Aorta (tissue), 5 donors: ENCODE measurements at regions not wholly inside any gene's neighbourhood (a gene's known extent, or its start where the extent isn't known, plus 50 kb on each side); places are given as distances from the start of the nearest gene placed in this dataset.

Source experiments
- ATAC-seq: fragments of 200-7000 bp; cut with Tn5 transposase; one replicate; pipeline ENCODE4 v1.9.1; 2022; ENCODE audit warnings: moderate library complexity; ENCODE audit not compliant: low FRiP score
- DNase-seq, 2 donors: peaks; one replicate each; pipeline ENCODE4 v3.0.0-alpha.2; 2020
- H3K27ac ChIP-seq, 2 donors: one replicate each; pipeline ENCODE4 v1.5.1; 2013; ENCODE audit warnings: low read length in 2 of 2, mild to moderate bottlenecking in 2 of 2, moderate library complexity in 2 of 2, control low read depth in 1 of 2, inconsistent platforms in 1 of 2, low read depth in 1 of 2
- H3K27me3 ChIP-seq, 2 donors: one replicate each; pipeline ENCODE4 v1.6.1; 2013; ENCODE audit warnings: control low read depth in 1 of 2, low read length in 1 of 2, mild to moderate bottlenecking in 1 of 2, moderate library complexity in 1 of 2; ENCODE audit not compliant: insufficient read depth in 2 of 2, control insufficient read depth in 1 of 2
- H3K36me3 ChIP-seq, 2 donors: one replicate each; pipeline ENCODE4 v1.6.1; 2013; ENCODE audit warnings: control low read depth in 1 of 2, low read length in 1 of 2, mild to moderate bottlenecking in 1 of 2; ENCODE audit not compliant: insufficient read depth in 2 of 2, control insufficient read depth in 1 of 2
- H3K4me1 ChIP-seq, 2 donors: one replicate each; pipeline ENCODE4 v1.6.1; 2013; ENCODE audit warnings: low read length in 2 of 2, control low read depth in 1 of 2, mild to moderate bottlenecking in 1 of 2, moderate library complexity in 1 of 2; ENCODE audit not compliant: insufficient read depth in 2 of 2, control insufficient read depth in 1 of 2
- H3K4me3 ChIP-seq, 2 donors: one replicate each; pipeline ENCODE4 v1.5.1; 2013; ENCODE audit warnings: low read length in 2 of 2, control low read depth in 1 of 2, mild to moderate bottlenecking in 1 of 2
- H3K9me3 ChIP-seq: one replicate; pipeline ENCODE4 v1.6.1; 2013; ENCODE audit warnings: mild to moderate bottlenecking, low read length; ENCODE audit not compliant: control insufficient read depth
- WGBS, 2 donors: extraction: QIAGEN DNeasy Blood & Tissue Kit; methylation state at CpG; one replicate each; pipeline ENCODE4 v1.1.7; 2013; 5-methylcytosine and 5-hydroxymethylcytosine counted together
- intact Hi-C, 2 donors: fragments of 100-400 bp; cut with DNase I; formaldehyde crosslinking; loops; one replicate each; pipeline versions ENCODE4 v1.14.2 to v1.15.0; 2022
- donor health status: healthy with polysubstance abuse.
- donor health status: Bipolar disorder and iron deficiency.
- donor health status: DM: no; HTN: no; CAD: no.
- donor health status: DM: no; HTN: no; CAD: no.
- donor health status: DM: yes; HTN: yes; CAD: no.

- H3K36me3 ChIP-seq: no peaks in the 10 kb centered on the region
- ATAC-seq: no peak
- no peak overlapping the region for H3K4me3 ChIP-seq
- 69 to 72% methylated on average over 4 of the region's 4 CpGs for WGBS, 2 donors
- no peak overlapping the region for H3K27ac ChIP-seq
- H3K4me1 ChIP-seq: no peaks in the 10 kb centered on the region
- H3K9me3 ChIP-seq: no peaks in the 10 kb centered on the region
- DNase-seq: no peak
- no peaks in the 10 kb centered on the region for H3K27me3 ChIP-seq
- intact Hi-C loops: no loop called here
These were observed 63.5 kb upstream of the SPATA13 start for GRCh38 chr13:24097064-24097463.

- H3K4me1 ChIP-seq: no peaks in the 10 kb centered on the region
- ATAC-seq (no peak), DNase-seq (no peak)
- no peaks in the 10 kb centered on the region for H3K9me3 ChIP-seq
- intact Hi-C loops: no loop called here
- no peak overlapping the region for H3K4me3 ChIP-seq
- H3K36me3 ChIP-seq: no peaks in the 10 kb centered on the region
- H3K27me3 ChIP-seq: no peaks in the 10 kb centered on the region
- no peak overlapping the region for H3K27ac ChIP-seq
- WGBS, 2 donors: 88 to 96% methylated on average over 6 of the region's 6 CpGs
These were observed 62.9 kb upstream of the SPATA13 start for GRCh38 chr13:24097667-24098066.

GRCh38 chr13:24099490-24099889 is 61.0 kb upstream of the SPATA13 start:
- Histone ChIP-seq H3K4me3 (no peak overlapping the region), H3K27me3 (no peaks in the 10 kb centered on the region), H3K4me1 (no peaks in the 10 kb centered on the region), H3K27ac (no peak overlapping the region), H3K36me3 (no peaks in the 10 kb centered on the region), H3K9me3 (no peaks in the 10 kb centered on the region)
- 89% methylated on average over 5 of the region's 5 CpGs for WGBS, 2 donors
- DNase-seq (no peak), ATAC-seq (no peak)
- intact Hi-C loops: no loop called here

- ATAC-seq (no peak), DNase-seq (no peak)
- H3K4me1 ChIP-seq: no peaks in the 10 kb centered on the region
- 82 to 93% methylated on average over 3 of the region's 3 CpGs for WGBS, 2 donors
- H3K27me3 ChIP-seq: no peaks in the 10 kb centered on the region
- H3K27ac ChIP-seq: no peak overlapping the region
- H3K36me3 ChIP-seq: no peaks in the 10 kb centered on the region
- intact Hi-C loops: no loop called here
- no peaks in the 10 kb centered on the region for H3K9me3 ChIP-seq
- H3K4me3 ChIP-seq: no peak overlapping the region
These were observed 60.3 kb upstream of the SPATA13 start for GRCh38 chr13:24100188-24100587.

- WGBS, 2 donors: 76 to 82% methylated on average over 9 of the region's 9 CpGs
- DNase-seq: no peak
- ATAC-seq: no peak
- Histone ChIP-seq H3K27me3 (no peaks in the 10 kb centered on the region), H3K27ac (no peak overlapping the region), H3K4me3 (no peak overlapping the region), H3K36me3 (no peaks in the 10 kb centered on the region), H3K9me3 (no peaks in the 10 kb centered on the region), H3K4me1 (no peaks in the 10 kb centered on the region)
- intact Hi-C loops: no loop called here
These were observed 56.6 kb upstream of the SPATA13 start for GRCh38 chr13:24103782-24104372.

GRCh38 chr13:24104723-24105122 is 55.8 kb upstream of the SPATA13 start:
- DNase-seq (no peak), ATAC-seq (no peak)
- Histone ChIP-seq H3K27ac (no peak overlapping the region), H3K4me1 (no peaks in the 10 kb centered on the region), H3K9me3 (no peaks in the 10 kb centered on the region), H3K27me3 (no peaks in the 10 kb centered on the region), H3K36me3 (no peaks in the 10 kb centered on the region), H3K4me3 (no peak overlapping the region)
- 64 to 81% methylated on average over 2 of the region's 2 CpGs for WGBS, 2 donors
- intact Hi-C loops: no loop called here

- no peak for DNase-seq
- WGBS, 2 donors: 74 to 77% methylated on average over 5 of the region's 5 CpGs
- no peak for ATAC-seq
- no peaks in the 10 kb centered on the region for H3K27me3 ChIP-seq
- H3K9me3 ChIP-seq: no peaks in the 10 kb centered on the region
- intact Hi-C loops: no loop called here
- H3K4me1 ChIP-seq: no peaks in the 10 kb centered on the region
- no peak overlapping the region for H3K27ac ChIP-seq
- no peaks in the 10 kb centered on the region for H3K36me3 ChIP-seq
- no peak overlapping the region for H3K4me3 ChIP-seq
These were observed 54.1 kb upstream of the SPATA13 start for GRCh38 chr13:24106429-24106828.

- 85 to 86% methylated on average over 16 of the region's 16 CpGs for WGBS, 2 donors
- H3K4me1 ChIP-seq: no peaks in the 10 kb centered on the region
- H3K36me3 ChIP-seq: no peaks in the 10 kb centered on the region
- H3K9me3 ChIP-seq: no peaks in the 10 kb centered on the region
- H3K27me3 ChIP-seq: no peaks in the 10 kb centered on the region
- no peak for ATAC-seq
- DNase-seq: no peak
- intact Hi-C loops: no loop called here
- no peak overlapping the region for H3K4me3 ChIP-seq
- no peak overlapping the region for H3K27ac ChIP-seq
These were observed 52.4 kb upstream of the SPATA13 start for GRCh38 chr13:24107955-24108614.

GRCh38 chr13:24108615-24108965 is 51.9 kb upstream of the SPATA13 start:
- H3K4me1 ChIP-seq: no peaks in the 10 kb centered on the region
- H3K9me3 ChIP-seq: no peaks in the 10 kb centered on the region
- DNase-seq (no peak), ATAC-seq (no peak)
- intact Hi-C loops: no loop called here
- no peak overlapping the region for H3K27ac ChIP-seq
- H3K4me3 ChIP-seq: no peak overlapping the region
- H3K27me3 ChIP-seq: no peaks in the 10 kb centered on the region
- H3K36me3 ChIP-seq: no peaks in the 10 kb centered on the region
- WGBS, 2 donors: 91 to 93% methylated on average over 7 of the region's 7 CpGs
